ENCODE measurements at regions not wholly inside any gene's neighbourhood (a gene's known extent, or its start where the extent isn't known, plus 50 kb on each side); places are given as distances from the start of the nearest gene placed in this dataset.

- H2BK5ac ChIP-seq (ENCODE audit: insufficient read length, low read length) = no peak overlapping the region
- Mint-ChIP-seq H3K36me3 (ENCODE audit: insufficient read depth in 1 of 3, low read depth in 3 of 3) (peaks cover 0 to 2% (median 0%) of the 10 kb centered on the region in 3 experiments; a peak in 1 of 7 replicates), H3K4me3 (no peak overlapping the region), H3K27ac (no peak overlapping the region), H3K9me3 (peaks cover 49 to 60% of the 10 kb centered on the region in 2 experiments), H3K4me1 (no peaks in the 10 kb centered on the region), H3K27me3 (ENCODE audit: low read depth) (no peaks in the 10 kb centered on the region)
- no peaks in the 10 kb centered on the region for H3K79me1 ChIP-seq (ENCODE audit: insufficient read depth, low read depth, low read length, poor library complexity, severe bottlenecking)
- DNase-seq = no peak
- no peaks in the 10 kb centered on the region for H3K23me2 ChIP-seq (ENCODE audit: insufficient read length, low read depth, low read length, poor library complexity, severe bottlenecking)
- no peak overlapping the region for H2AK5ac ChIP-seq (ENCODE audit: insufficient read length, low read length)
- no peaks in the 10 kb centered on the region for H3K27me3 ChIP-seq (ENCODE audit: insufficient read depth, low read length)
- no peaks in the 10 kb centered on the region for H3K79me2 ChIP-seq (ENCODE audit: insufficient read depth, low read length)
- no peak overlapping the region for H3K56ac ChIP-seq (ENCODE audit: insufficient read length, low read depth, low read length)
- H2BK15ac ChIP-seq (ENCODE audit: low read depth, low read length) = no peak overlapping the region
- H4K5ac ChIP-seq (ENCODE audit: insufficient read length, low read depth, low read length) = no peak overlapping the region
- no peak overlapping the region for H3K4ac ChIP-seq (ENCODE audit: low read depth, low read length)
- H3K23ac ChIP-seq (ENCODE audit: insufficient read length, low read depth, low read length) = no peak overlapping the region
- no peak overlapping the region for H4K91ac ChIP-seq (ENCODE audit: insufficient read length, low read depth, low read length)
- no peak overlapping the region for H3K9ac ChIP-seq (ENCODE audit: extremely low read depth, insufficient read length, low read length)
- H2BK20ac ChIP-seq (ENCODE audit: low read depth, low read length, poor library complexity, severe bottlenecking) = no peak overlapping the region
- no peaks in the 10 kb centered on the region for H3K4me1 ChIP-seq (ENCODE audit: insufficient read depth, low read length)
- no CpG with 5 or more reads among the region's 2 CpGs for WGBS (ENCODE audit: extremely low coverage, insufficient read length, low lambda C conversion rate)
- no peak overlapping the region for H2BK120ac ChIP-seq (ENCODE audit: low read depth, low read length, poor library complexity, severe bottlenecking)
- H3K4me2 ChIP-seq (ENCODE audit: insufficient read depth, insufficient read length, low read length) = no peak overlapping the region
- no peak overlapping the region for H3K27ac ChIP-seq (ENCODE audit: insufficient read length, low read depth, low read length)
- H3K9me3 ChIP-seq (ENCODE audit: control insufficient read depth, low read depth, low read length) = peaks cover 7% of the 10 kb centered on the region
- no peak overlapping the region for H2AFZ ChIP-seq (ENCODE audit: low read length)
- no peak overlapping the region for H3T11ph ChIP-seq (ENCODE audit: low read length)
- TF ChIP-seq CTCF (conservative IDR thresholded peaks at IDR 0.05) = no peak
- H3K18ac ChIP-seq (ENCODE audit: insufficient read length, low read depth, low read length) = no peak overlapping the region
- H4K8ac ChIP-seq (replicated peaks; ENCODE audit: insufficient read length, low read depth, low read length) = no peak overlapping the region
- H2BK12ac ChIP-seq (ENCODE audit: insufficient read length, low read depth, low read length) = no peak overlapping the region
- H4K20me1 ChIP-seq (ENCODE audit: control insufficient read depth, insufficient read depth, insufficient read length) = no peaks in the 10 kb centered on the region
- H3K14ac ChIP-seq (ENCODE audit: insufficient read depth, low read length) = no peak overlapping the region
These were observed 1041.1 kb upstream of the POU3F4 start for GRCh38 chrX:82466994-82467393.
